ENCODE measurements at regions not wholly inside any gene's neighbourhood (a gene's known extent, or its start where the extent isn't known, plus 50 kb on each side); places are given as distances from the start of the nearest gene placed in this dataset.

DNA sequence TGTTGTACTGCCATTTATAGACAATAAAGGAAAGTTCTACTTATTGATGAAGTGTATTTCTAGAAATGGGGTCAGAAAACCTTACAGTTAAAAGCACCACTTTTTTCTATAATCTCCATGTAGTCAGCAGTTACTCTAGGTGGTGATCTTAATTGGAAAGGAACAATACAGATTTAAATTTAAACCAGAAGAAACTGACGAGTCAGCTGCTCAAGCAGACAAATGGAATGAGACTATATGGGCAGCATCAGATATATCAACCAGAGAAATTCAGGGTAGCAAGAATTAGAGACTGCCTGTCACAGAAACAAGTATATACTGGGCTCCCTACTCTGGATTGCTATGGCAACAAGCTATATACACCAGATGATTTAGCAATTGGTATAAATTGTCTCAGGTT, 99.6 kb upstream of the SCG2 start:
- POLR2A ChIA-PET = no interaction called here
- TF ChIP-seq ZNF558 (tag by site-specific recombination; IDR thresholded peaks at IDR 0.05) (no peak), ZNF707 (tag by site-specific recombination; IDR thresholded peaks at IDR 0.05) (no peak), ZNF529 (tag by site-specific recombination; IDR thresholded peaks at IDR 0.05; ENCODE audit: insufficient replicate concordance) (no peak), ZNF391 (tag by site-specific recombination; IDR thresholded peaks at IDR 0.05; ENCODE audit: borderline replicate concordance, low read depth) (no peak), ZNF433 (tag by site-specific recombination; IDR thresholded peaks at IDR 0.05; ENCODE audit: low read depth) (no peak), ZNF112 (tag by site-specific recombination; IDR thresholded peaks at IDR 0.05) (no peak), ZNF791 (tag by site-specific recombination; IDR thresholded peaks at IDR 0.05) (no peak), ZNF335 (tag by site-specific recombination; conservative IDR thresholded peaks at IDR 0.05) (no peak), ZNF133 (tag by site-specific recombination; IDR thresholded peaks at IDR 0.05) (no peak), FEZF1 (tag by site-specific recombination; IDR thresholded peaks at IDR 0.05) (no peak), ZNF274 (IDR thresholded peaks at IDR 0.05; ENCODE audit: low read length) (no peak), ZNF274 (tag by site-specific recombination; IDR thresholded peaks at IDR 0.05; ENCODE audit: borderline replicate concordance) (no peak), ZNF121 (tag by site-specific recombination; IDR thresholded peaks at IDR 0.05) (no peak), ZBTB7A (tag by site-specific recombination; IDR thresholded peaks at IDR 0.05; ENCODE audit: low read depth) (no peak), ZNF664 (tag by site-specific recombination; IDR thresholded peaks at IDR 0.05) (no peak), ZFP3 (tag by site-specific recombination; IDR thresholded peaks at IDR 0.05; ENCODE audit: low read depth) (no peak), ZNF202 (tag by site-specific recombination; IDR thresholded peaks at IDR 0.05; ENCODE audit: borderline replicate concordance) (no peak)
- TF ChIP-seq, protein P1, sequence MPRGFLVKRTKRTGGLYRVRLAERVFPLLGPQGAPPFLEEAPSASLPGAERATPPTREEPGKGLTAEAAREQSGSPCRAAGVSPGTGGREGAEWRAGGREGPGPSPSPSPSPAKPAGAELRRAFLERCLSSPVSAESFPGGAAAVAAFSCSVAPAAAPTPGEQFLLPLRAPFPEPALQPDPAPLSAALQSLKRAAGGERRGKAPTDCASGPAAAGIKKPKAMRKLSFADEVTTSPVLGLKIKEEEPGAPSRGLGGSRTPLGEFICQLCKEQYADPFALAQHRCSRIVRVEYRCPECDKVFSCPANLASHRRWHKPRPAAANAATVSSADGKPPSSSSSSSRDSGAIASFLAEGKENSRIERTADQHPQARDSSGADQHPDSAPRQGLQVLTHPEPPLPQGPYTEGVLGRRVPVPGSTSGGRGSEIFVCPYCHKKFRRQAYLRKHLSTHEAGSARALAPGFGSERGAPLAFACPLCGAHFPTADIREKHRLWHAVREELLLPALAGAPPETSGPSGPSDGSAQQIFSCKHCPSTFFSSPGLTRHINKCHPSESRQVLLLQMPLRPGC (tag by site-specific recombination; IDR thresholded peaks at IDR 0.05) = no peak
- TF ChIP-seq, protein P2, sequence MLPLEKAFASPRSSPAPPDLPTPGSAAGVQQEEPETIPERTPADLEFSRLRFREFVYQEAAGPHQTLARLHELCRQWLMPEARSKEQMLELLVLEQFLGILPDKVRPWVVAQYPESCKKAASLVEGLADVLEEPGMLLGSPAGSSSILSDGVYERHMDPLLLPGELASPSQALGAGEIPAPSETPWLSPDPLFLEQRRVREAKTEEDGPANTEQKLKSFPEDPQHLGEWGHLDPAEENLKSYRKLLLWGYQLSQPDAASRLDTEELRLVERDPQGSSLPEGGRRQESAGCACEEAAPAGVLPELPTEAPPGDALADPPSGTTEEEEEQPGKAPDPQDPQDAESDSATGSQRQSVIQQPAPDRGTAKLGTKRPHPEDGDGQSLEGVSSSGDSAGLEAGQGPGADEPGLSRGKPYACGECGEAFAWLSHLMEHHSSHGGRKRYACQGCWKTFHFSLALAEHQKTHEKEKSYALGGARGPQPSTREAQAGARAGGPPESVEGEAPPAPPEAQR (tag by site-specific recombination; IDR thresholded peaks at IDR 0.05) = no peak
- TF ChIP-seq, protein P3, sequence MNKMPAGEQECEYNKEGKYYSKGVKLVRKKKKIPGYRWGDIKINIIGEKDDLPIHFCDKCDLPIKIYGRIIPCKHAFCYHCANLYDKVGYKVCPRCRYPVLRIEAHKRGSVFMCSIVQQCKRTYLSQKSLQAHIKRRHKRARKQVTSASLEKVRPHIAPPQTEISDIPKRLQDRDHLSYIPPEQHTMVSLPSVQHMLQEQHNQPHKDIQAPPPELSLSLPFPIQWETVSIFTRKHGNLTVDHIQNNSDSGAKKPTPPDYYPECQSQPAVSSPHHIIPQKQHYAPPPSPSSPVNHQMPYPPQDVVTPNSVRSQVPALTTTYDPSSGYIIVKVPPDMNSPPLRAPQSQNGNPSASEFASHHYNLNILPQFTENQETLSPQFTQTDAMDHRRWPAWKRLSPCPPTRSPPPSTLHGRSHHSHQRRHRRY (tag by site-specific recombination; IDR thresholded peaks at IDR 0.05) = no peak
- TF ChIP-seq, protein P4, sequence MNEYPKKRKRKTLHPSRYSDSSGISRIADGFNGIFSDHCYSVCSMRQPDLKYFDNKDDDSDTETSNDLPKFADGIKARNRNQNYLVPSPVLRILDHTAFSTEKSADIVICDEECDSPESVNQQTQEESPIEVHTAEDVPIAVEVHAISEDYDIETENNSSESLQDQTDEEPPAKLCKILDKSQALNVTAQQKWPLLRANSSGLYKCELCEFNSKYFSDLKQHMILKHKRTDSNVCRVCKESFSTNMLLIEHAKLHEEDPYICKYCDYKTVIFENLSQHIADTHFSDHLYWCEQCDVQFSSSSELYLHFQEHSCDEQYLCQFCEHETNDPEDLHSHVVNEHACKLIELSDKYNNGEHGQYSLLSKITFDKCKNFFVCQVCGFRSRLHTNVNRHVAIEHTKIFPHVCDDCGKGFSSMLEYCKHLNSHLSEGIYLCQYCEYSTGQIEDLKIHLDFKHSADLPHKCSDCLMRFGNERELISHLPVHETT (tag by site-specific recombination; IDR thresholded peaks at IDR 0.05) = no peak
- CTCF ChIA-PET = no interaction called here

DNA sequence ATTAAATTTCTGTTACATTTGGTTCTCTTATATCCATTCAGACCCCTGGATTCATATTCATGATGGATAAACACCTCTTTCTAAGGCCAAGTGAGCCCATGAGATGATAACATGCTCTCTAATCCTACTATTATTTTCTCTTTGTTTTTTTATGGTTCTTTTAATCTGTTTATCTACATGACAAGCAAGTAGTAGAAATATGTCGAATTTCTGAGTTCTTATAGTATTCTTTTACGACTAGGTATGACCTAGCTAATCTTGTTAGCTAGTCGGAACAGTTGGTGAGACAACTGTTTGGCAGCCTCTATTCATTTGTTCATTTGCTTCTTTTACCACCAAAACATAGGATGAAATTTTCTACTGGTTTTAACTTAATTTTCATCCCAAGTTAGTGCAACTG, 98.1 kb upstream of the SCG2 start:
- no peaks in the 10 kb centered on the region for H3K9me3 ChIP-seq (ENCODE audit: control insufficient read depth, insufficient read depth, low read depth, low read length)
- H3K27ac ChIP-seq (ENCODE audit: extremely low read depth, low read depth, low read length) = no peak overlapping the region
- ChIA-PET CTCF (interaction anchor here (0.6 to 1.3 kb wide), 2 partner anchors 89 to 322 kb away, joined by 4 read pairs; no protein-coding TSS in a partner anchor), POLR2A (no interaction called here)
- no peaks in the 10 kb centered on the region for H3K36me3 ChIP-seq (ENCODE audit: control insufficient read depth in 2 of 2, insufficient read depth in 1 of 2, low read length in 2 of 2)
- no peak overlapping the region for H3K4me3 ChIP-seq (ENCODE audit: low read depth, low read length)
- 0 out of 2 replicates have a peak, but pooled peaks cover 2% of the 10 kb centered on the region for H3K4me1 ChIP-seq (ENCODE audit: control insufficient read depth, insufficient read depth, low read length)
- no peak for TF ChIP-seq SALL2 (tag by site-specific recombination; IDR thresholded peaks at IDR 0.05; ENCODE audit: borderline replicate concordance)
- no peak for TF ChIP-seq OSR2 (tag by site-specific recombination; IDR thresholded peaks at IDR 0.05)
- TF ChIP-seq, protein P5, sequence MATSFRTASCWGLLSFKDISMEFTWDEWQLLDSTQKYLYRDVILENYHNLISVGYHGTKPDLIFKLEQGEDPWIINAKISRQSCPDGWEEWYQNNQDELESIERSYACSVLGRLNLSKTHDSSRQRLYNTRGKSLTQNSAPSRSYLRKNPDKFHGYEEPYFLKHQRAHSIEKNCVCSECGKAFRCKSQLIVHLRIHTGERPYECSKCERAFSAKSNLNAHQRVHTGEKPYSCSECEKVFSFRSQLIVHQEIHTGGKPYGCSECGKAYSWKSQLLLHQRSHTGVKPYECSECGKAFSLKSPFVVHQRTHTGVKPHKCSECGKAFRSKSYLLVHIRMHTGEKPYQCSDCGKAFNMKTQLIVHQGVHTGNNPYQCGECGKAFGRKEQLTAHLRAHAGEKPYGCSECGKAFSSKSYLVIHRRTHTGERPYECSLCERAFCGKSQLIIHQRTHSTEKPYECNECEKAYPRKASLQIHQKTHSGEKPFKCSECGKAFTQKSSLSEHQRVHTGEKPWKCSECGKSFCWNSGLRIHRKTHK (tag by site-specific recombination; IDR thresholded peaks at IDR 0.05) = no peak
- no peak for TF ChIP-seq GLIS1 (tag by site-specific recombination; IDR thresholded peaks at IDR 0.05)
- TF ChIP-seq ZNF423 (tag by site-specific recombination; IDR thresholded peaks at IDR 0.05) = no peak
- TF ChIP-seq EGR2 (tag by site-specific recombination; IDR thresholded peaks at IDR 0.05; ENCODE audit: low read depth) = no peak
- TF ChIP-seq ZNF184 (tag by site-specific recombination; IDR thresholded peaks at IDR 0.05) = no peak
- no peak for TF ChIP-seq ZNF768 (tag by site-specific recombination; IDR thresholded peaks at IDR 0.05)

More for the DNA sequence above, 99.6 kb upstream of the SCG2 start:
- H3K4me1 ChIP-seq (ENCODE audit: control insufficient read depth, insufficient read depth, low read length) = 0 out of 2 replicates have a peak, but pooled peaks cover 2% of the 10 kb centered on the region
- H3K36me3 ChIP-seq (ENCODE audit: control insufficient read depth in 2 of 2, insufficient read depth in 1 of 2, low read length in 2 of 2) = no peaks in the 10 kb centered on the region
- no peak overlapping the region for H3K27ac ChIP-seq (ENCODE audit: extremely low read depth, low read depth, low read length)
- no peaks in the 10 kb centered on the region for H3K9me3 ChIP-seq (ENCODE audit: control insufficient read depth, insufficient read depth, low read depth, low read length)
- H3K4me3 ChIP-seq (ENCODE audit: low read depth, low read length) = no peak overlapping the region

Data from HEK293 (cell line).